ENCODE measurements at regions not wholly inside any gene's neighbourhood (a gene's known extent, or its start where the extent isn't known, plus 50 kb on each side); places are given as distances from the start of the nearest gene placed in this dataset.

- Histone ChIP-seq H3K4me1 (replicated peaks in 1 of 2; ENCODE audit: control insufficient read depth in 2 of 2, insufficient read depth in 2 of 2, low read length in 2 of 2) (no peaks in the 10 kb centered on the region; a peak in 2 of 5 replicates), H3K9me1 (ENCODE audit: control insufficient read depth, insufficient read depth, low read length) (no peaks in the 10 kb centered on the region), H3K36me3 (ENCODE audit: control insufficient read depth, insufficient read depth, low read length) (no peaks in the 10 kb centered on the region), H2AFZ (ENCODE audit: low read depth, low read length) (no peak overlapping the region), H3K79me2 (ENCODE audit: control insufficient read depth, insufficient read depth, low read length) (no peaks in the 10 kb centered on the region), H3K4me3 (no peak overlapping the region), H4K20me1 (replicated peaks; ENCODE audit: control insufficient read depth, insufficient read depth, low read length) (no peaks in the 10 kb centered on the region), H3K9ac (ENCODE audit: insufficient read depth in 1 of 2, low read depth in 2 of 2, low read length in 2 of 2) (no peak overlapping the region), H3K9me3 (replicated peaks; ENCODE audit: control insufficient read depth, insufficient read depth, low read depth, low read length) (peaks cover 4% of the 10 kb centered on the region), H3K4me2 (ENCODE audit: insufficient read depth, low read length) (no peak overlapping the region), H3K27me3 (ENCODE audit: control insufficient read depth in 2 of 2, insufficient read depth in 2 of 2, low read length in 2 of 2) (no peaks in the 10 kb centered on the region; a peak in 1 of 5 replicates), H3K27ac (ENCODE audit: extremely low read depth, low read depth, low read length) (no peak overlapping the region)
- ChIA-PET POLR2A (no interaction called here), CTCF (ENCODE audit: low intra/inter-chr PET ratio) (no interaction called here)
- WGBS (ENCODE audit: insufficient coverage, low coverage, missing lambda C conversion rate): 7% methylated on average over 3 of the region's 3 CpGs
- FAIRE-seq (no peak), DNase-seq (ENCODE audit: extremely low read depth in 1 of 4, low spot score in 3 of 4) (peak in 1 of 4 experiments; percentile 10), ATAC-seq (no peak)
- in situ Hi-C loops (cut with MboI): no loop called here
- BruUV-seq (replicated peaks): no TSS peak
- TF ChIP-seq SRF (CRISPR knock-in tag; IDR thresholded peaks at IDR 0.05): peak in 1 of 2 experiments; percentile 45; a peak in 1 of 4 replicates
- no peak for TF ChIP-seq KDM1A (IDR thresholded peaks at IDR 0.05)
- no peak for TF ChIP-seq ATF4 (CRISPR knock-in tag; IDR thresholded peaks at IDR 0.05)
- intact Hi-C loops (cut with micrococcal nuclease): no loop called here
Measured at GRCh38 chrX:38746102-38746501, 55.2 kb upstream of the MID1IP1 start.

GRCh38 chrX:38750551-38750950 is 50.7 kb upstream of the MID1IP1 start:
- Histone ChIP-seq H2AFZ (ENCODE audit: low read depth, low read length) (no peak overlapping the region), H3K36me3 (ENCODE audit: control insufficient read depth, insufficient read depth, low read length) (no peaks in the 10 kb centered on the region), H3K4me3 (no peak overlapping the region), H3K27me3 (ENCODE audit: control insufficient read depth in 2 of 2, insufficient read depth in 2 of 2, low read length in 2 of 2) (no peaks in the 10 kb centered on the region; a peak in 2 of 5 replicates), H3K4me2 (ENCODE audit: insufficient read depth, low read length) (no peak overlapping the region), H3K27ac (ENCODE audit: extremely low read depth, low read depth, low read length) (no peak overlapping the region), H3K9ac (ENCODE audit: insufficient read depth in 1 of 2, low read depth in 2 of 2, low read length in 2 of 2) (no peak overlapping the region), H3K79me2 (ENCODE audit: control insufficient read depth, insufficient read depth, low read length) (no peaks in the 10 kb centered on the region), H3K9me1 (ENCODE audit: control insufficient read depth, insufficient read depth, low read length) (no peaks in the 10 kb centered on the region), H3K9me3 (replicated peaks; ENCODE audit: control insufficient read depth, insufficient read depth, low read depth, low read length) (peaks cover 4% of the 10 kb centered on the region), H4K20me1 (replicated peaks; ENCODE audit: control insufficient read depth, insufficient read depth, low read length) (no peaks in the 10 kb centered on the region), H3K4me1 (replicated peaks in 1 of 2; ENCODE audit: control insufficient read depth in 2 of 2, insufficient read depth in 2 of 2, low read length in 2 of 2) (no peaks in the 10 kb centered on the region; a peak in 2 of 5 replicates)
- WGBS (ENCODE audit: insufficient coverage, low coverage, missing lambda C conversion rate): 0% methylated on average over 1 of the region's 1 CpG
- ATAC-seq: no peak
- no peak for DNase-seq (ENCODE audit: extremely low read depth in 1 of 4, low spot score in 3 of 4)
- POLR2A ChIA-PET: interaction anchor here (1.3 kb wide), 1 partner anchor 10 kb away, joined by 3 read pairs; no protein-coding TSS in a partner anchor
- CTCF ChIA-PET (ENCODE audit: low intra/inter-chr PET ratio): no interaction called here
- in situ Hi-C loops (cut with MboI) (loop anchor here (5.0 kb wide), 1 partner anchor 397 kb away; no protein-coding TSS in a partner anchor), intact Hi-C loops (cut with micrococcal nuclease) (loop anchor here (5.0 kb wide), 1 partner anchor 492 kb away; no protein-coding TSS in a partner anchor)
- TF ChIP-seq ZC3H11A (IDR thresholded peaks at IDR 0.05; ENCODE audit: low read depth, low read length) (no peak), MCM2 (IDR thresholded peaks at IDR 0.05; ENCODE audit: low read depth) (no peak), CLOCK (CRISPR knock-in tag; IDR thresholded peaks at IDR 0.05; ENCODE audit: borderline replicate concordance) (no peak)
- no TSS peak for BruUV-seq (replicated peaks)
- FAIRE-seq: no peak

All from K562 (cell line).